MM.1S (cell line): ENCODE measurements at regions not wholly inside any gene's neighbourhood (a gene's known extent, or its start where the extent isn't known, plus 50 kb on each side); places are given as distances from the start of the nearest gene placed in this dataset.

Source experiments
- DNase-seq: peaks from one replicate; pipeline ENCODE4 v3.0.0-alpha.2; 2015
- H2AFZ ChIP-seq: fragments of 300-600 bp; sonication (generic); 2 replicates; pipeline ENCODE4 v1.6.0; 2016; ENCODE audit warnings: antibody characterized with exemption, low read length
- H3F3A ChIP-seq: fragments of 300-600 bp; sonication (generic); 2 replicates; pipeline ENCODE4 v1.6.1; 2016; ENCODE audit warnings: mild to moderate bottlenecking, antibody characterized with exemption, low read length, moderate library complexity, mixed read lengths; ENCODE audit not compliant: insufficient read depth
- H3K27ac ChIP-seq: fragments of 300-600 bp; sonication (generic); 2 replicates; pipeline ENCODE4 v1.5.1; 2016; ENCODE audit warnings: mild to moderate bottlenecking, low read length
- H3K27me3 ChIP-seq: fragments of 300-600 bp; sonication (generic); replicated peaks from 2 replicates; pipeline ENCODE4 v1.6.0; 2016; ENCODE audit warnings: low read length; ENCODE audit not compliant: insufficient read depth
- H3K36me3 ChIP-seq: fragments of 300-600 bp; sonication (generic); replicated peaks from 2 replicates; pipeline ENCODE4 v1.6.1; 2016; ENCODE audit warnings: mild to moderate bottlenecking, low read length, mixed read lengths; ENCODE audit not compliant: insufficient read depth
- H3K4me1 ChIP-seq: fragments of 300-600 bp; sonication (generic); 2 replicates; pipeline ENCODE4 v1.6.1; 2016; ENCODE audit warnings: low read length, mixed read lengths
- H3K4me2 ChIP-seq: fragments of 300-600 bp; sonication (generic); 2 replicates; pipeline ENCODE4 v1.6.0; 2016; ENCODE audit warnings: low read depth, low read length
- H3K4me3 ChIP-seq: fragments of 300-600 bp; sonication (generic); 2 replicates; pipeline ENCODE4 v1.5.1; 2016; ENCODE audit warnings: low read length, mixed read lengths
- H3K79me2 ChIP-seq: fragments of 300-600 bp; sonication (generic); 2 replicates; pipeline ENCODE4 v1.6.1; 2016; ENCODE audit warnings: mixed run types, low read length, mixed read lengths
- H3K9ac ChIP-seq: fragments of 300-600 bp; sonication (generic); 2 replicates; pipeline ENCODE4 v1.6.1; 2016; ENCODE audit warnings: low read length, mixed read lengths
- H3K9me2 ChIP-seq: fragments of 300-600 bp; sonication (generic); replicated peaks from 2 replicates; pipeline ENCODE4 v1.6.1; 2016; ENCODE audit warnings: mild to moderate bottlenecking, low read length, mixed read lengths; ENCODE audit not compliant: insufficient read depth
- H3K9me3 ChIP-seq: fragments of 300-600 bp; sonication (generic); replicated peaks from 2 replicates; pipeline ENCODE4 v1.6.1; 2016; ENCODE audit warnings: mild to moderate bottlenecking, low read length, mixed read lengths; ENCODE audit not compliant: insufficient read depth
- H4K20me1 ChIP-seq: fragments of 300-600 bp; sonication (generic); 2 replicates; pipeline ENCODE4 v1.6.1; 2016; ENCODE audit warnings: mild to moderate bottlenecking, low read length, moderate library complexity, mixed read lengths; ENCODE audit not compliant: insufficient read depth
- CTCF ChIP-seq: fragments of 300-600 bp; sonication (generic); IDR thresholded peaks from 2 replicates; pipeline ENCODE4 v1.5.1; 2016; ENCODE audit warnings: antibody characterized with exemption, low read length, mixed read lengths
- EZH2 ChIP-seq: fragments of 300-600 bp; sonication (generic); optimal IDR thresholded peaks from 2 replicates; pipeline ENCODE3; 2017; ENCODE audit warnings: low read depth, mild to moderate bottlenecking, antibody characterized with exemption, low read length, mixed read lengths
- EZH2phosphoT487 ChIP-seq: fragments of 300-600 bp; sonication (generic); IDR thresholded peaks from 2 replicates; pipeline ENCODE4 v1.6.1; 2018; ENCODE audit warnings: antibody characterized with exemption, low read length

- Histone ChIP-seq H3K9ac (no peak overlapping the region), H3K27ac (no peak overlapping the region), H3F3A (no peaks in the 10 kb centered on the region), H3K4me2 (no peak overlapping the region), H3K9me2 (no peaks in the 10 kb centered on the region), H4K20me1 (no peaks in the 10 kb centered on the region), H3K27me3 (no peaks in the 10 kb centered on the region), H3K79me2 (no peaks in the 10 kb centered on the region), H3K4me3 (no peak overlapping the region), H3K36me3 (no peaks in the 10 kb centered on the region), H3K4me1 (no peaks in the 10 kb centered on the region), H3K9me3 (no peaks in the 10 kb centered on the region), H2AFZ (no peak overlapping the region)
- TF ChIP-seq CTCF = no peak
- no peak for TF ChIP-seq EZH2phosphoT487
- TF ChIP-seq EZH2 = no peak
- no peak for DNase-seq
Measured at GRCh38 chr9:103990311-103990710, 103.8 kb upstream of the SMC2 start.

GRCh38 chr9:103991001-103991400 lies 103.1 kb upstream of the SMC2 start:
- no peak for DNase-seq
- Histone ChIP-seq H3K9me2 (no peaks in the 10 kb centered on the region), H3K36me3 (no peaks in the 10 kb centered on the region), H4K20me1 (no peaks in the 10 kb centered on the region), H3K79me2 (no peaks in the 10 kb centered on the region), H3K4me3 (no peak overlapping the region), H3K27ac (no peak overlapping the region), H3F3A (no peaks in the 10 kb centered on the region), H2AFZ (no peak overlapping the region), H3K4me1 (no peaks in the 10 kb centered on the region), H3K27me3 (no peaks in the 10 kb centered on the region), H3K9ac (no peak overlapping the region), H3K9me3 (no peaks in the 10 kb centered on the region), H3K4me2 (no peak overlapping the region)
- TF ChIP-seq EZH2phosphoT487 (no peak), CTCF (no peak), EZH2 (no peak)

- no peak for DNase-seq
- no peaks in the 10 kb centered on the region for H3K4me1 ChIP-seq
- H3K9me2 ChIP-seq = no peaks in the 10 kb centered on the region
- no peaks in the 10 kb centered on the region for H3K36me3 ChIP-seq
- TF ChIP-seq EZH2phosphoT487 (no peak), EZH2 (no peak), CTCF (no peak)
- no peaks in the 10 kb centered on the region for H3F3A ChIP-seq
- H2AFZ ChIP-seq = no peak overlapping the region
- H3K4me3 ChIP-seq = no peak overlapping the region
- no peaks in the 10 kb centered on the region for H4K20me1 ChIP-seq
- no peaks in the 10 kb centered on the region for H3K79me2 ChIP-seq
- H3K9me3 ChIP-seq = no peaks in the 10 kb centered on the region
- no peak overlapping the region for H3K4me2 ChIP-seq
- no peak overlapping the region for H3K27ac ChIP-seq
- H3K27me3 ChIP-seq = no peaks in the 10 kb centered on the region
- H3K9ac ChIP-seq = no peak overlapping the region
Measured at GRCh38 chr9:103991698-103992097, 102.4 kb upstream of the SMC2 start.
